Fibroblast of gingiva (primary cell): ENCODE measurements at regions not wholly inside any gene's neighbourhood (a gene's known extent, or its start where the extent isn't known, plus 50 kb on each side); places are given as distances from the start of the nearest gene placed in this dataset.
A peak's percentile ranks its signal among the peaks of the same experiment; 100 is the strongest.

Source experiments
- DNase-seq: peaks from one replicate; pipeline ENCODE4 v3.0.0-alpha.2; 2011; ENCODE audit warnings: low read depth

GRCh38 chr15:68871507-68871906 lies 50.8 kb upstream of the ANP32A start:
- no peak for DNase-seq

GRCh38 chr15:68874788-68875187 lies 54.1 kb upstream of the ANP32A start:
- no peak for DNase-seq

GRCh38 chr15:68875377-68876116 lies 54.8 kb upstream of the SPESP1 start:
- peak; percentile 86 for DNase-seq

GRCh38 chr15:68877626-68878025 lies 52.7 kb upstream of the SPESP1 start:
- no peak for DNase-seq

- no peak for DNase-seq
Observed at GRCh38 chr15:68880382-68880781, 49.9 kb upstream of the SPESP1 start.
